Middle frontal gyrus (tissue), 1 donor: ENCODE measurements at regions not wholly inside any gene's neighbourhood (a gene's known extent, or its start where the extent isn't known, plus 50 kb on each side); places are given as distances from the start of the nearest gene placed in this dataset.
"Not testable (repeated sequence)": the region's sequence is repeated elsewhere in the genome, so short reads cannot be mapped to it uniquely, and the experiment has no call there.

Experiments
- DNase-seq: peaks from one replicate; pipeline ENCODE4 v3.0.0-alpha.2; 2015; ENCODE audit warnings: low spot score; ENCODE audit errors: extremely low spot score

DNA sequence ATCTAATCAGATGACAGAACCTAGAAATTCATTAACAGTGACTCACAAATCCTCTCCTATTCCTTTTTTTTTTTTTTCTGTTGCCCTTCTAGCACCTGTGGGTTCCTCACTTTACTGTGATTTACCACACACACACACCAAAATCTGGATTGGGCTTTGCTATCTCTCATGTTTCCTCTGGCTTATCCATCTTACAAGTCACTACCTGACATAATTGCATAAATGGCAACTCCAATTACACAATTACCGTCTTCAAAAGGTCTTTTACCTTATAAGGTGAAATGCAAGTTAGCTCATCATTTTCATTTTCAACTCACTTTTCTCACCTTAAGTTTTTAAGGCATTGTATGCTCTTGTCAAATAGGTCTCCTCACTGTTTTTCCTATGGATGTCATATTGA lies 426.3 kb upstream of the MEF2C start:
- DNase-seq, result no peak

- no peak for DNase-seq
These were observed 425.6 kb upstream of the MEF2C start for GRCh38 chr5:89308606-89309040.

DNA sequence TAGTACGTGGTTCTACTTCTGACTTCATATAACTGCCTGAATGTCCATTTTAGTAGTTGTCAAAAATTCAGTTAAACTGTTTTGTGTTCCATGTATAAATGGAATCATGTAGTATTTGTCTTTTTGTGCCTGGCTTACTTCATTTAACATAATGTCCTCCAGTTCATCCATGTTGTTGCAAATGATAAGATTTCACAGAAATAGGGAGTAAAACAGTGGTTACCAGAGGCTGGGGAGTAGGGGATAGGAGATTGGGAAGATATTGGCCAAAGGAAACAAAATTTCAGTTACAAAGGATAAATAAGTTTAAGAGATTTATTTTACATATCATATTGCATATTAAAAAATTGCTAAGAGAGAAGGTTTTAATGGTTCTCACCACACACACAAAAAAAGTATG lies 425.0 kb upstream of the MEF2C start:
- DNase-seq, result no peak

GRCh38 chr5:89307141-89307540 lies 424.2 kb upstream of the MEF2C start:
- DNase-seq, result not testable (repeated sequence)

DNA sequence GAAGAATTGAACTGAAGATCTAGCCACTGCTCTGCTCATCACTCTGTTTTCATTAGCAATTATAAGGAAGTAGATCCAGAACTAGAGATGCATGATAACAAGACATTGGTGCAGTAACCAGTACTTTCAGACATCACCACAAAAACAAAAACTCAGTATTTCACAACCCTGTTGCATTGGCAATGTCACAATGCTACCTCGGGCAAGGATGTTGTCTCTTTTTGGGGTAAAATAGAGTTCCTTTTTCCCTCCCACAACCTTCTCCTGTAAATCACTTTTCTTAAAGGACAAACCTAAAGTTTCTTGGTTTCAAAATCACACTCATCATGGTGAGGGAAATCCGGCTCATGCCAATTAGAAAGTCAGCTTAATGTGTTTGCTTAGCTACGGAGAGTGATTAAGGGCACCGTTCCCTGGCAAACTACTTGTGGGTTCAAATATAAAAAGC lies 420.1 kb upstream of the MEF2C start:
- DNase-seq, result no peak

GRCh38 chr5:89302102-89302891 lies 419.3 kb upstream of the MEF2C start:
- no peak for DNase-seq

- no peak for DNase-seq
These were observed 418.5 kb upstream of the MEF2C start for GRCh38 chr5:89301321-89302025.

GRCh38 chr5:89300426-89300970 lies 417.5 kb upstream of the MEF2C start:
- no peak for DNase-seq

DNA sequence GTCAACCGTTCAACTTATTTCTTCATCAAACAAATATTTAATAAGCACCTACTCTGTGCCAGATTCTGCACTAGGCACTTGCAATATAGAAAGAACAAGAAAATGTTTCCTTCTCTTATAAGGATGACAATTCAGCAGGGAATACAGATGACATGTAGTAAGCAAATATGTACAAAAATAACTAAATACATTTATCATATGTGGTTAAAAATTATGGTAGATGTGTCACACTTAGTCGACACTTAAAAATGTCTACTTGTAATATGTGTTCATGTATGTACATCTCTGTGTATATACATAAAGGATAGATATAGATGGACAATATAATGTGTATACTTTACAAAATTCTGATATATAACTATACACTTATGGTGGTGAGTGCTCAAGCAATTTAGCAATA lies 417.0 kb upstream of the MEF2C start:
- DNase-seq, result no peak

DNA sequence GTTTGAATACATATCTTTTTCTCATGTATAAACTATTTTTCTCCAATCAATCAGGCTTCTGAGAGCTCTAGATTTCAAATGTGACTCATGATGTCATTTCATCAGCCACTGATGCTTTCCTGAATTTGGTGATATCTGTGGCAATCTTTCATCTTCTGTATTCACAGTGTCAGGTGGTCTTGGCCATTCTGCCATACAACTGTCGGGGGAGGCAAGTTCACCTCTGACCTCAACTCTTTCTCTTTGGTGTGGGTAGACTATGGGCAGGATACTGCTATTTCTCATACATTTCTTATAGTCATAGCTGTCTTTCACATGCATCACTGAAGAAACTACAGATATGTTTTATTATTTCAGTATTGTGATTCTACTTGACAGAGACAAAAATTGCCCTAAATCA lies 414.1 kb upstream of the MEF2C start:
- no peak for DNase-seq

- no peak for DNase-seq
These were observed 410.8 kb upstream of the MEF2C start for GRCh38 chr5:89293810-89294209.

- DNase-seq, result no peak
These were observed 409.5 kb upstream of the MEF2C start for GRCh38 chr5:89292487-89292886.

DNA sequence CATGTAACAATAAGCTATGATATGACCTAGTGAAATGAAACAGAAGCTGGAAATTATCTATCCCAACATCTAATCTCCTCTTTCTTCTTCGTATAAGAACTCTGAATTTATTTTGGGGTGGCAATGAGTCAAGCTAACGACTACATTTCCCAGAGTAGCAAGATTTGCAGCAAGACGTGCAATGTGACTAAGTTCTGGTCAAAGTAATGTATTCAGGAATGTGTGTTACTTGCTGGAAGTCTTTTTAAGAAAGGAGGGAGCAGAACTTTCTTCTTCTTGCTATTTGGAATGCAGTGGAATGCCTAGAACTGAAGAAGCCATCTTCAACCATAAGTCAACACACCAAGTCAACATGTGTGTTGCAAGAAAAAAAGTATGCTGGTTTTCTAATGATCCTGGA lies 406.6 kb upstream of the MEF2C start:
- no peak for DNase-seq

DNA sequence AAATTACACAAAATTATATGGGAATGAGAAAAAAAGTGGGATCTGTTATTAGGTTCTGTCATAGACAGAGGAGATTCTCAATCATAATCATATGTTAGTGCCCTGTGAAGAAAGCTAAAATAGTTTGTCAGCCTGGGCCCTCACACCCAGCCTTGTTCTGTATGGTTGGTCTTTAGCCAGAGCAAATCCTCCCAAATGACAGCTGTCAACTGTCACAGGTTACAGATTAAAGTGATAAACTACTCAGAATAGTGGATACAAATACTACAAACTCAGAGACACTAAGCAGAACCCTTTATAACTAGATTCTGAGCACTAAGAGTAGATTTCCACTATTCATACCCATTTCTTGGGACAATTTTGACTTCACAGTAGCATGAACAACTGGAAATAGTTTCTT lies 405.0 kb upstream of the MEF2C start:
- DNase-seq, result no peak

- DNase-seq, result no peak
These were observed 403.3 kb upstream of the MEF2C start for GRCh38 chr5:89286320-89286719.

DNA sequence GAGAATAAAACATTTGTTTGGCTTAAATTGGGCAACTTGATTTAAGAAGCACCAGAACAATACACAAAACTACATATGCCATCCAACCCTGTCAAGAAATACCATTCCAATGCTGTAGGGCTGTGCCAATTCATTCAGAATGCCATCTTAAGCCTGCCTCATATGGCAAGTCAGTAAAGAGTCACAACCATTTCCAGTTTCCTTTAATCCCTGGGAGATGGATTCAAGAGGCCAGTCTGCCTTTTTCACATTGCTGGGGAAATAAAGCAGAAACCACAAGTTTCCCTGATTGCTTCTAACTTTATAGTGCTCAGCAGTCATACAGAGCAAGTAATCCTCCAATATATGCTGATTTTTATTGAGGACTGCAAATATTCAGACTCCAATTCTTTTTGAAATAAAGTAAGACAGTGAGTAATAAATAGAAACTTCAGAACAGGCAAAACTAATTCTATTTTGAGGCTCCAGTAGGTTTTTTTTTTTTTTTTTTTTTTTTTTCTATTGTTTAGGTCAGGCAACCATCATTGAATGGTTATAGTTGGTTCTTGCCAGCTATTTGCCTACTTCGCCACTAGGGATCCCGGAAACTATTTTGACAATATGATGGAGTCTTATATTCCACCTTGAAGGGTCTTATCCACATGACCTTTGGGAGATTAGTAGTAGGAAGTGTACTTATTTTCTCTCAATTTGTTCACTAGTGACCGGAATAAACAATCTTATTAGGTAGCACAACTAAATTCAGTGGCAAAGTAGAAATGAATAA lies 400.9 kb upstream of the MEF2C start:
- no peak for DNase-seq

- DNase-seq, result no peak
These were observed 399.8 kb upstream of the MEF2C start for GRCh38 chr5:89282554-89283510.

GRCh38 chr5:89281766-89282553 lies 399.0 kb upstream of the MEF2C start:
- no peak for DNase-seq

DNA sequence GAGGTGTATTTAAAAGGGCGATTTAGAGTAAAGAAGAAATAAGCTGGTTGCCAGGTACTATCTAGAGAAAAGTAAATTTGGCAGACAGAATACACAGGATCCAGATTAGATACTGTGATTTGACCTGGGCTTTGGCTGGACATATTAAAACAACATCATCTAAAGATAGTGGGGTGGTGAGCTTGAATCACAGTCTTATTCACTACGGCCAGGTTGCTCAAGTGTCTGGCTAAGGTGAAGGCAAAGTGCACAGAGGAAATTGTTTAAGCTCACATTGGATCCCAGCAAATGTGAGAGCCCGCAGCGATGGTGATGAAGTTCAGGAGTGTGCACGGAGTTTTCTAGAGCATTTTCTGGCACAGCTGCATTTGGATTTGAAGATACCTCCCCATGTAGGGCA lies 398.2 kb upstream of the MEF2C start:
- DNase-seq, result no peak
